H1 (cell line): ENCODE measurements at regions not wholly inside any gene's neighbourhood (a gene's known extent, or its start where the extent isn't known, plus 50 kb on each side); places are given as distances from the start of the nearest gene placed in this dataset.

Source experiments
- BCL11A ChIP-seq, 2 experiments: IDR thresholded peaks; one replicate each; pipeline ENCODE4 v1.6.1; 2011; ENCODE audit warnings: low read depth in 2 of 2, low read length in 2 of 2, mild to moderate bottlenecking in 2 of 2
- KDM1A ChIP-seq: fragments of 200-600, 300-600 bp; sonication (generic); IDR thresholded peaks from 2 replicates; pipeline ENCODE4 v1.7.1; 2016; ENCODE audit warnings: mild to moderate bottlenecking, low read length, borderline replicate concordance
- MAFK ChIP-seq: IDR thresholded peaks from 2 replicates; pipeline ENCODE4 v1.6.1; 2012; ENCODE audit warnings: low read depth, mild to moderate bottlenecking, improper control_type of control experiment, low read length
- RBBP5 ChIP-seq: IDR thresholded peaks from 2 replicates; pipeline ENCODE4 v1.7.1; 2012; ENCODE audit warnings: low read depth, mild to moderate bottlenecking, inconsistent platforms, low read length, moderate library complexity, borderline replicate concordance
- SIX5 ChIP-seq: IDR thresholded peaks from 2 replicates; pipeline ENCODE4 v1.6.1; 2011; ENCODE audit warnings: mild to moderate bottlenecking, low read depth, low read length
- TAF7 ChIP-seq: optimal IDR thresholded peaks from 2 replicates; pipeline ENCODE3; 2011; ENCODE audit warnings: low read depth, mild to moderate bottlenecking, inconsistent platforms, low read length, moderate library complexity, borderline replicate concordance
- TBP ChIP-seq: IDR thresholded peaks from 2 replicates; pipeline ENCODE4 v1.6.1; 2011; ENCODE audit warnings: low read depth, low read length, improper control_type of control experiment
- TEAD4 ChIP-seq: IDR thresholded peaks from 2 replicates; pipeline ENCODE4 v1.6.1; 2012; ENCODE audit warnings: low read depth, low read length, inconsistent platforms, mixed read lengths
- TF ChIP-seq, protein P1 (sequence below): fragments of 300-600 bp; sonication (generic); IDR thresholded peaks from 2 replicates; pipeline ENCODE4 v1.7.1; 2012; ENCODE audit warnings: low read length, moderate library complexity, mild to moderate bottlenecking, inconsistent platforms; ENCODE audit not compliant: insufficient replicate concordance
- TF ChIP-seq, protein P2 (sequence below): IDR thresholded peaks from 2 replicates; pipeline ENCODE4 v1.6.1; 2012; ENCODE audit warnings: low read length, inconsistent platforms

DNA sequence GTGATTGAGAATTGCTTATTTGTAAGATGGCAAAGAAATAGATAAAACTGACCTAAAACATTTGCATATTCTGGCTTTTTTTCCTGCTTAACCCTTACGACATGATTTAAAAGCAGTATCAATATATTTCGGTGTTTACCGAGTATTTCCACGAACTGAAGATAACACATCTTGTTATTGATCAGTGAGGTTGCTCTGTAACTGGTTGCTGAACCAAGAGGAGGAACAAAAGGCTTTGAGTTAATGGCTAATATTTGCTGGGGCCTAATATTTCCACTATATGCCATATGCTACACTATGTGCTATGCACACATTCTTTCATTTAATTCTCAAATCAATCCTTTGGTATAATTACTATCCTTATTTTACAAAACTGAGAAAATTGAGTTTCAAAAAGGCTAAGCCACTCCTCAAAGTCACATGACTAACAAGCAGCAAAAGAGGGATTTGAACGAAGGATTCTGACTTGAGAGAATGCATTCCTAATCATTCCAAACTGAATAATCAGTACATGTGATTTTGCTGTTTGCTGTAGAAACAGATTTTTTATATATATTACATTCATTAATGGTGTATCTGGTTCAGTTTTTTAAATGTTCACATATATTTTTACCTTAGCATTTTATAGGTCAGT lies 346.0 kb downstream of the USP25 start (continued):
- TF ChIP-seq, protein P1, sequence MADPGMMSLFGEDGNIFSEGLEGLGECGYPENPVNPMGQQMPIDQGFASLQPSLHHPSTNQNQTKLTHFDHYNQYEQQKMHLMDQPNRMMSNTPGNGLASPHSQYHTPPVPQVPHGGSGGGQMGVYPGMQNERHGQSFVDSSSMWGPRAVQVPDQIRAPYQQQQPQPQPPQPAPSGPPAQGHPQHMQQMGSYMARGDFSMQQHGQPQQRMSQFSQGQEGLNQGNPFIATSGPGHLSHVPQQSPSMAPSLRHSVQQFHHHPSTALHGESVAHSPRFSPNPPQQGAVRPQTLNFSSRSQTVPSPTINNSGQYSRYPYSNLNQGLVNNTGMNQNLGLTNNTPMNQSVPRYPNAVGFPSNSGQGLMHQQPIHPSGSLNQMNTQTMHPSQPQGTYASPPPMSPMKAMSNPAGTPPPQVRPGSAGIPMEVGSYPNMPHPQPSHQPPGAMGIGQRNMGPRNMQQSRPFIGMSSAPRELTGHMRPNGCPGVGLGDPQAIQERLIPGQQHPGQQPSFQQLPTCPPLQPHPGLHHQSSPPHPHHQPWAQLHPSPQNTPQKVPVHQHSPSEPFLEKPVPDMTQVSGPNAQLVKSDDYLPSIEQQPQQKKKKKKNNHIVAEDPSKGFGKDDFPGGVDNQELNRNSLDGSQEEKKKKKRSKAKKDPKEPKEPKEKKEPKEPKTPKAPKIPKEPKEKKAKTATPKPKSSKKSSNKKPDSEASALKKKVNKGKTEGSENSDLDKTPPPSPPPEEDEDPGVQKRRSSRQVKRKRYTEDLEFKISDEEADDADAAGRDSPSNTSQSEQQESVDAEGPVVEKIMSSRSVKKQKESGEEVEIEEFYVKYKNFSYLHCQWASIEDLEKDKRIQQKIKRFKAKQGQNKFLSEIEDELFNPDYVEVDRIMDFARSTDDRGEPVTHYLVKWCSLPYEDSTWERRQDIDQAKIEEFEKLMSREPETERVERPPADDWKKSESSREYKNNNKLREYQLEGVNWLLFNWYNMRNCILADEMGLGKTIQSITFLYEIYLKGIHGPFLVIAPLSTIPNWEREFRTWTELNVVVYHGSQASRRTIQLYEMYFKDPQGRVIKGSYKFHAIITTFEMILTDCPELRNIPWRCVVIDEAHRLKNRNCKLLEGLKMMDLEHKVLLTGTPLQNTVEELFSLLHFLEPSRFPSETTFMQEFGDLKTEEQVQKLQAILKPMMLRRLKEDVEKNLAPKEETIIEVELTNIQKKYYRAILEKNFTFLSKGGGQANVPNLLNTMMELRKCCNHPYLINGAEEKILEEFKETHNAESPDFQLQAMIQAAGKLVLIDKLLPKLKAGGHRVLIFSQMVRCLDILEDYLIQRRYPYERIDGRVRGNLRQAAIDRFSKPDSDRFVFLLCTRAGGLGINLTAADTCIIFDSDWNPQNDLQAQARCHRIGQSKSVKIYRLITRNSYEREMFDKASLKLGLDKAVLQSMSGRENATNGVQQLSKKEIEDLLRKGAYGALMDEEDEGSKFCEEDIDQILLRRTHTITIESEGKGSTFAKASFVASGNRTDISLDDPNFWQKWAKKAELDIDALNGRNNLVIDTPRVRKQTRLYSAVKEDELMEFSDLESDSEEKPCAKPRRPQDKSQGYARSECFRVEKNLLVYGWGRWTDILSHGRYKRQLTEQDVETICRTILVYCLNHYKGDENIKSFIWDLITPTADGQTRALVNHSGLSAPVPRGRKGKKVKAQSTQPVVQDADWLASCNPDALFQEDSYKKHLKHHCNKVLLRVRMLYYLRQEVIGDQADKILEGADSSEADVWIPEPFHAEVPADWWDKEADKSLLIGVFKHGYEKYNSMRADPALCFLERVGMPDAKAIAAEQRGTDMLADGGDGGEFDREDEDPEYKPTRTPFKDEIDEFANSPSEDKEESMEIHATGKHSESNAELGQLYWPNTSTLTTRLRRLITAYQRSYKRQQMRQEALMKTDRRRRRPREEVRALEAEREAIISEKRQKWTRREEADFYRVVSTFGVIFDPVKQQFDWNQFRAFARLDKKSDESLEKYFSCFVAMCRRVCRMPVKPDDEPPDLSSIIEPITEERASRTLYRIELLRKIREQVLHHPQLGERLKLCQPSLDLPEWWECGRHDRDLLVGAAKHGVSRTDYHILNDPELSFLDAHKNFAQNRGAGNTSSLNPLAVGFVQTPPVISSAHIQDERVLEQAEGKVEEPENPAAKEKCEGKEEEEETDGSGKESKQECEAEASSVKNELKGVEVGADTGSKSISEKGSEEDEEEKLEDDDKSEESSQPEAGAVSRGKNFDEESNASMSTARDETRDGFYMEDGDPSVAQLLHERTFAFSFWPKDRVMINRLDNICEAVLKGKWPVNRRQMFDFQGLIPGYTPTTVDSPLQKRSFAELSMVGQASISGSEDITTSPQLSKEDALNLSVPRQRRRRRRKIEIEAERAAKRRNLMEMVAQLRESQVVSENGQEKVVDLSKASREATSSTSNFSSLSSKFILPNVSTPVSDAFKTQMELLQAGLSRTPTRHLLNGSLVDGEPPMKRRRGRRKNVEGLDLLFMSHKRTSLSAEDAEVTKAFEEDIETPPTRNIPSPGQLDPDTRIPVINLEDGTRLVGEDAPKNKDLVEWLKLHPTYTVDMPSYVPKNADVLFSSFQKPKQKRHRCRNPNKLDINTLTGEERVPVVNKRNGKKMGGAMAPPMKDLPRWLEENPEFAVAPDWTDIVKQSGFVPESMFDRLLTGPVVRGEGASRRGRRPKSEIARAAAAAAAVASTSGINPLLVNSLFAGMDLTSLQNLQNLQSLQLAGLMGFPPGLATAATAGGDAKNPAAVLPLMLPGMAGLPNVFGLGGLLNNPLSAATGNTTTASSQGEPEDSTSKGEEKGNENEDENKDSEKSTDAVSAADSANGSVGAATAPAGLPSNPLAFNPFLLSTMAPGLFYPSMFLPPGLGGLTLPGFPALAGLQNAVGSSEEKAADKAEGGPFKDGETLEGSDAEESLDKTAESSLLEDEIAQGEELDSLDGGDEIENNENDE = no peak
- TF ChIP-seq, protein P2, sequence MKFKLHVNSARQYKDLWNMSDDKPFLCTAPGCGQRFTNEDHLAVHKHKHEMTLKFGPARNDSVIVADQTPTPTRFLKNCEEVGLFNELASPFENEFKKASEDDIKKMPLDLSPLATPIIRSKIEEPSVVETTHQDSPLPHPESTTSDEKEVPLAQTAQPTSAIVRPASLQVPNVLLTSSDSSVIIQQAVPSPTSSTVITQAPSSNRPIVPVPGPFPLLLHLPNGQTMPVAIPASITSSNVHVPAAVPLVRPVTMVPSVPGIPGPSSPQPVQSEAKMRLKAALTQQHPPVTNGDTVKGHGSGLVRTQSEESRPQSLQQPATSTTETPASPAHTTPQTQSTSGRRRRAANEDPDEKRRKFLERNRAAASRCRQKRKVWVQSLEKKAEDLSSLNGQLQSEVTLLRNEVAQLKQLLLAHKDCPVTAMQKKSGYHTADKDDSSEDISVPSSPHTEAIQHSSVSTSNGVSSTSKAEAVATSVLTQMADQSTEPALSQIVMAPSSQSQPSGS = no peak
- no peak for TF ChIP-seq TEAD4
- no peak for TF ChIP-seq RBBP5
- TF ChIP-seq BCL11A (IDR thresholded peaks at IDR 0.05; ENCODE audit: low read depth in 2 of 2, low read length in 2 of 2) = no peak
- TF ChIP-seq TBP = no peak
- no peak for TF ChIP-seq MAFK
- no peak for TF ChIP-seq TAF7
- no peak for TF ChIP-seq SIX5
- no peak for TF ChIP-seq KDM1A
